ENCODE measurements at regions not wholly inside any gene's neighbourhood (a gene's known extent, or its start where the extent isn't known, plus 50 kb on each side); places are given as distances from the start of the nearest gene placed in this dataset.

- DNase-seq (ENCODE audit: low read depth) = no peak
- no peak for TF ChIP-seq CTCF (IDR thresholded peaks at IDR 0.05; ENCODE audit: control insufficient read depth, insufficient read depth, low read depth, low read length, missing control alignments)
- no peak overlapping the region for H3K4me3 ChIP-seq (ENCODE audit: control insufficient read depth, low read depth, low read length)
These were observed 1950.9 kb downstream of the C4orf33 start for GRCh38 chr4:131046821-131047220.

DNA sequence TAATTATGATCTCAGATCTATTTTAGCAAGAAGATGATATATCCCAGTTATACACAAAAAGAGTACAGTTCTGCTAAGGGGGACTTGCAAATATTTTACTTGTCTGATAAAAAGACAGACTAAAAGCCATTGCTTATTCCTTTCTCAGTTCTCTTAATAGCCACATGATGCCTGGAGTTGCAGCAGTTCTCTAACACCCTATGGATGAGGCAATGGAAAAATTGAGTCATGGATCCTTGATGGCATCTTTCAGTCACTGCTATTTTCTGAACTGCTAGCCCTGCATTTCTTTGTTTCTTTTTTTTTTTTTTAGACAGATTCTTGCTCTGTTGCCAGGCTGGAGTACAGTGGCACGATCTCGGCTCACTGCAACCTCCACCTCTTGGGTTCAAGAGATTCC lies 1956.7 kb downstream of the C4orf33 start:
- TF ChIP-seq CTCF (IDR thresholded peaks at IDR 0.05; ENCODE audit: control insufficient read depth, insufficient read depth, low read depth, low read length, missing control alignments) = no peak

GRCh38 chr4:131054489-131055019 lies 1958.6 kb downstream of the C4orf33 start:
- no peak for DNase-seq (ENCODE audit: low read depth)
- no peak overlapping the region for H3K4me3 ChIP-seq (ENCODE audit: control insufficient read depth, low read depth, low read length)

More for the DNA sequence above, 1956.7 kb downstream of the C4orf33 start:
- DNase-seq (ENCODE audit: low read depth) = no peak
- no peak overlapping the region for H3K4me3 ChIP-seq (ENCODE audit: control insufficient read depth, low read depth, low read length)

DNA sequence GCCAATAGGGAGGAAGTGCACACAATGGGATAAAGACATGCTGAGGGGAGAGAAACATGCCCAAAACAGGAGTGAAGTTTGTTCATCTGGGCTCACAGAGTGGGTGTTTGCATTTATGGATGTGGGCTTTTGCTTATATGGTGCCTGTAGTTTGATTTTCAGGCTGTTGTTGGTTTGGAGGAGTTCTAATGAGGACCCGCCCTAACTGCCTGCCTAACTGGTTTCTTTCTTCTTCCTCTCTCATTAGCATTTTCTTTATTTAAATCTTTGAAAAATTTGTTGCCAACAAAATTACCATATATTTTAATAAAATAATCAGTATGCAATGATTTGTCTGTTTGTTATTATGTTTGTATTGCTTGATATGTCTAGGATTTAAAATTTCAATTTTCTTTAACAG lies 1965.8 kb downstream of the C4orf33 start:
- no peak for TF ChIP-seq CTCF (IDR thresholded peaks at IDR 0.05; ENCODE audit: control insufficient read depth, insufficient read depth, low read depth, low read length, missing control alignments)
- DNase-seq (ENCODE audit: low read depth) = no peak
- H3K4me3 ChIP-seq (ENCODE audit: control insufficient read depth, low read depth, low read length) = no peak overlapping the region

More at GRCh38 chr4:131054489-131055019, 1958.6 kb downstream of the C4orf33 start:
- TF ChIP-seq CTCF (IDR thresholded peaks at IDR 0.05; ENCODE audit: control insufficient read depth, insufficient read depth, low read depth, low read length, missing control alignments) = no peak

- TF ChIP-seq CTCF (IDR thresholded peaks at IDR 0.05; ENCODE audit: control insufficient read depth, insufficient read depth, low read depth, low read length, missing control alignments) = no peak
- no peak for DNase-seq (ENCODE audit: low read depth)
- no peak overlapping the region for H3K4me3 ChIP-seq (ENCODE audit: control insufficient read depth, low read depth, low read length)
These were observed 1967.9 kb downstream of the C4orf33 start for GRCh38 chr4:131063878-131064277.

- no peak overlapping the region for H3K4me3 ChIP-seq (ENCODE audit: control insufficient read depth, low read depth, low read length)
- TF ChIP-seq CTCF (IDR thresholded peaks at IDR 0.05; ENCODE audit: control insufficient read depth, insufficient read depth, low read depth, low read length, missing control alignments) = no peak
- DNase-seq (ENCODE audit: low read depth) = no peak
These were observed 1985.1 kb downstream of the C4orf33 start for GRCh38 chr4:131081069-131081468.

DNA sequence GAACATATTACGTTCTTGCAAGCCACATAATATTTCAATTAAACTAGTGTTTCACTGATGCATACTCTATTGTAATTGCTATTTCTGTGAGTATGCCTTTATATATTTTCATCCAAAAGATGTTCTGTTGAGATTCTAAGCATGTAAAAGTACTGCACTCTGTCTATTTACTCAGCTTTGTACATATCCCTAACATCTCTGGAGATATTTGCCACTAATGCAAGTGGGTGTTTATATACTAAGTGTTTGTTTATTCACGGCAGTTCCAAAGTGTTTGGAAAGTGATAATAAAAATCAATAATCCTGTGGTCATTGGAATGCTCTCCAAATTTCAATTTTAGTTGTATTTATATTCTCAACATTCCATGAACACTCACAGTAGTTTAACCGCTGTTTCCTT lies 1989.0 kb downstream of the C4orf33 start:
- no peak overlapping the region for H3K4me3 ChIP-seq (ENCODE audit: control insufficient read depth, low read depth, low read length)
- DNase-seq (ENCODE audit: low read depth) = no peak
- no peak for TF ChIP-seq CTCF (IDR thresholded peaks at IDR 0.05; ENCODE audit: control insufficient read depth, insufficient read depth, low read depth, low read length, missing control alignments)
